ENCODE measurements at regions not wholly inside any gene's neighbourhood (a gene's known extent, or its start where the extent isn't known, plus 50 kb on each side); places are given as distances from the start of the nearest gene placed in this dataset.

- in situ Hi-C loops (cut with MboI) (no loop called here), intact Hi-C loops (cut with micrococcal nuclease; ENCODE audit: unreplicated experiment) (no loop called here)
- Histone ChIP-seq H3K9ac (ENCODE audit: control insufficient read depth, insufficient read depth, low read length) (no peak overlapping the region), H3K27me3 (replicated peaks in 1 of 2; ENCODE audit: control insufficient read depth in 2 of 2, insufficient read depth in 2 of 2, low read length in 1 of 2) (no peaks in the 10 kb centered on the region), H4K20me1 (ENCODE audit: control insufficient read depth, insufficient read depth) (no peaks in the 10 kb centered on the region), H3K36me3 (ENCODE audit: control insufficient read depth in 2 of 2, insufficient read depth in 2 of 2, low read length in 1 of 2) (no peaks in the 10 kb centered on the region), H3K9me3 (replicated peaks; ENCODE audit: control insufficient read depth, insufficient read depth, low read length) (no peaks in the 10 kb centered on the region), H3K4me2 (ENCODE audit: control insufficient read depth, insufficient read depth) (no peak overlapping the region), H2AFZ (ENCODE audit: control insufficient read depth, low read depth, low read length) (no peak overlapping the region), H3K4me3 (no peak overlapping the region), H3K27ac (ENCODE audit: control insufficient read depth, insufficient read depth) (no peak overlapping the region), H3K4me1 (ENCODE audit: control insufficient read depth, insufficient read depth, low read length) (no peaks in the 10 kb centered on the region), H3K79me2 (ENCODE audit: control insufficient read depth, insufficient read depth, low read length) (no peaks in the 10 kb centered on the region)
- RAD21 ChIA-PET (ENCODE audit: unreplicated experiment), result no interaction called here
- CTCF ChIA-PET, result no interaction called here
- TF ChIP-seq NFYA (IDR thresholded peaks at IDR 0.05; ENCODE audit: borderline replicate concordance, low read depth, low read length) (no peak), YBX1 (IDR thresholded peaks at IDR 0.05) (no peak), EP300 (IDR thresholded peaks at IDR 0.05; ENCODE audit: borderline replicate concordance in 1 of 2, control insufficient read depth in 1 of 2, low read depth in 2 of 2, low read length in 2 of 2) (no peak), TCF3 (IDR thresholded peaks at IDR 0.05; ENCODE audit: borderline replicate concordance, insufficient read depth, low read depth, low read length) (no peak), RAD51 (IDR thresholded peaks at IDR 0.05) (no peak), TAF1 (IDR thresholded peaks at IDR 0.05; ENCODE audit: borderline replicate concordance, low read depth, low read length) (no peak), MEF2A (IDR thresholded peaks at IDR 0.05; ENCODE audit: insufficient read depth, low read depth, low read length) (no peak), SMARCA5 (IDR thresholded peaks at IDR 0.05) (no peak)
- WGBS (ENCODE audit: insufficient coverage, insufficient replicate concordance, low lambda C conversion rate, missing lambda C conversion rate), result 43% methylated on average over 3 of the region's 3 CpGs
- no peak for FAIRE-seq
- BruUV-seq (replicated peaks), result no TSS peak
- DNase-seq (ENCODE audit: low read depth, low spot score), result no peak
- SMC1A ChIA-PET (ENCODE audit: uncharacterized antibody, unreplicated experiment), result no interaction called here
- POLR2A ChIA-PET, result no interaction called here
- no peak for ATAC-seq
Observed at GRCh38 chr11:96863520-96863919, 473.7 kb downstream of the JRKL start.

GRCh38 chr11:96865020-96865419 is 475.2 kb downstream of the JRKL start:
- intact Hi-C loops (cut with micrococcal nuclease; ENCODE audit: unreplicated experiment) (no loop called here), in situ Hi-C loops (cut with MboI) (no loop called here)
- Histone ChIP-seq H3K9ac (ENCODE audit: control insufficient read depth, insufficient read depth, low read length) (no peak overlapping the region), H3K36me3 (ENCODE audit: control insufficient read depth in 2 of 2, insufficient read depth in 2 of 2, low read length in 1 of 2) (no peaks in the 10 kb centered on the region), H3K4me3 (no peak overlapping the region), H3K27me3 (replicated peaks in 1 of 2; ENCODE audit: control insufficient read depth in 2 of 2, insufficient read depth in 2 of 2, low read length in 1 of 2) (no peaks in the 10 kb centered on the region), H3K27ac (ENCODE audit: control insufficient read depth, insufficient read depth) (no peak overlapping the region), H2AFZ (ENCODE audit: control insufficient read depth, low read depth, low read length) (no peak overlapping the region), H3K9me3 (replicated peaks; ENCODE audit: control insufficient read depth, insufficient read depth, low read length) (no peaks in the 10 kb centered on the region), H3K79me2 (ENCODE audit: control insufficient read depth, insufficient read depth, low read length) (no peaks in the 10 kb centered on the region), H3K4me2 (ENCODE audit: control insufficient read depth, insufficient read depth) (no peak overlapping the region), H3K4me1 (ENCODE audit: control insufficient read depth, insufficient read depth, low read length) (no peaks in the 10 kb centered on the region), H4K20me1 (ENCODE audit: control insufficient read depth, insufficient read depth) (no peaks in the 10 kb centered on the region)
- no TSS peak for BruUV-seq (replicated peaks)
- no peak for DNase-seq (ENCODE audit: low read depth, low spot score)
- no peak for FAIRE-seq
- RAD21 ChIA-PET (ENCODE audit: unreplicated experiment), result no interaction called here
- 0% methylated on average over 2 of the region's 2 CpGs for WGBS (ENCODE audit: insufficient coverage, insufficient replicate concordance, low lambda C conversion rate, missing lambda C conversion rate)
- CTCF ChIA-PET, result no interaction called here
- ATAC-seq, result no peak
- POLR2A ChIA-PET, result no interaction called here
- SMC1A ChIA-PET (ENCODE audit: uncharacterized antibody, unreplicated experiment), result no interaction called here
- no peak for TF ChIP-seq CHD4 (IDR thresholded peaks at IDR 0.05)
- TF ChIP-seq CHD2 (IDR thresholded peaks at IDR 0.05; ENCODE audit: borderline replicate concordance, low read depth, low read length), result no peak
- TF ChIP-seq MLLT1 (IDR thresholded peaks at IDR 0.05), result no peak
- no peak for TF ChIP-seq ZBTB4 (CRISPR knock-in tag; IDR thresholded peaks at IDR 0.05)
- no peak for TF ChIP-seq YBX1 (IDR thresholded peaks at IDR 0.05)
- TF ChIP-seq YY1 (IDR thresholded peaks at IDR 0.05; ENCODE audit: low read depth, low read length), result no peak
- TF ChIP-seq ATF7 (IDR thresholded peaks at IDR 0.05; ENCODE audit: low read depth), result no peak
- TF ChIP-seq SUZ12 (IDR thresholded peaks at IDR 0.05; ENCODE audit: unreplicated experiment), result no peak
- no peak for TF ChIP-seq SMARCA5 (IDR thresholded peaks at IDR 0.05)
- no peak for TF ChIP-seq EED (IDR thresholded peaks at IDR 0.05; ENCODE audit: low read depth)

Measured in GM12878 (cell line).